ENCODE measurements at regions not wholly inside any gene's neighbourhood (a gene's known extent, or its start where the extent isn't known, plus 50 kb on each side); places are given as distances from the start of the nearest gene placed in this dataset.

- ATAC-seq (no peak), DNase-seq (ENCODE audit: low read depth, low spot score) (no peak)
- intact Hi-C loops (cut with micrococcal nuclease): no loop called here
- H3K9me2 ChIP-seq (ENCODE audit: insufficient read depth): no peaks in the 10 kb centered on the region
- no peak overlapping the region for H3K9ac ChIP-seq (ENCODE audit: low read length)
- no peaks in the 10 kb centered on the region for H3K4me1 ChIP-seq (ENCODE audit: control insufficient read depth in 1 of 2, insufficient read depth in 2 of 2, low read length in 2 of 2)
- no peak overlapping the region for H2AFZ ChIP-seq (ENCODE audit: low read depth, low read length, poor library complexity, severe bottlenecking)
- H3K4me3 ChIP-seq (replicated peaks in 1 of 2; ENCODE audit: low read depth in 1 of 2, low read length in 2 of 2): no peak overlapping the region
- BruUV-seq (replicated peaks): no TSS peak
- H3K4me2 ChIP-seq (ENCODE audit: low read length): no peak overlapping the region
- ChIA-PET POLR2A (no interaction called here), RAD21 (ENCODE audit: low non-redundant PET in 1 of 2, low total read pairs in 2 of 2, uncharacterized antibody in 2 of 2, unreplicated experiment in 2 of 2) (no interaction called here), CTCF (no interaction called here)
- H3K27me3 ChIP-seq (ENCODE audit: insufficient read depth, low read length): no peaks in the 10 kb centered on the region
- TF ChIP-seq CEBPB (IDR thresholded peaks at IDR 0.05; ENCODE audit: low read depth) (no peak), FOSL1 (IDR thresholded peaks at IDR 0.05; ENCODE audit: low read depth) (no peak), SIN3A (IDR thresholded peaks at IDR 0.05; ENCODE audit: low read depth) (no peak), ZBTB33 (IDR thresholded peaks at IDR 0.05; ENCODE audit: extremely low read depth, insufficient replicate concordance, low read length) (no peak), REST (IDR thresholded peaks at IDR 0.05; ENCODE audit: low read depth) (no peak), SRF (IDR thresholded peaks at IDR 0.05; ENCODE audit: low read depth) (no peak), ZFX (IDR thresholded peaks at IDR 0.05) (no peak), CTCF (IDR thresholded peaks at IDR 0.05 in 2 of 3, conservative IDR thresholded peaks at IDR 0.05 in 1 of 3; ENCODE audit: borderline replicate concordance in 1 of 3, insufficient read depth in 1 of 3, low read depth in 2 of 3, low read length in 2 of 3) (no peak), ELF1 (IDR thresholded peaks at IDR 0.05; ENCODE audit: borderline replicate concordance, low read depth) (no peak), RAD21 (IDR thresholded peaks at IDR 0.05; ENCODE audit: low read depth) (no peak), EZH2phosphoT487 (IDR thresholded peaks at IDR 0.05; ENCODE audit: borderline replicate concordance) (no peak), CBX3 (IDR thresholded peaks at IDR 0.05; ENCODE audit: low read depth) (no peak), MAX (IDR thresholded peaks at IDR 0.05) (no peak), JUND (IDR thresholded peaks at IDR 0.05) (no peak), POLR2A (IDR thresholded peaks at IDR 0.05; ENCODE audit: borderline replicate concordance, extremely low read depth, insufficient read depth, insufficient read length) (no peak), POLR2AphosphoS5 (IDR thresholded peaks at IDR 0.05; ENCODE audit: low read depth, low read length) (no peak), ZNF274 (IDR thresholded peaks at IDR 0.05; ENCODE audit: low read depth, low read length) (no peak), EGR1 (IDR thresholded peaks at IDR 0.05; ENCODE audit: low read depth) (no peak), EZH2 (IDR thresholded peaks at IDR 0.05) (no peak), TCF7L2 (IDR thresholded peaks at IDR 0.05; ENCODE audit: borderline replicate concordance, extremely low read depth, insufficient read depth, insufficient read length) (no peak)
- H3K9me3 ChIP-seq (ENCODE audit: control insufficient read depth in 1 of 2, insufficient read depth in 1 of 2, low read depth in 1 of 2, low read length in 2 of 2): no peaks in the 10 kb centered on the region
- H3K79me2 ChIP-seq (ENCODE audit: insufficient read depth, low read length): no peaks in the 10 kb centered on the region
- no peak overlapping the region for H3K27ac ChIP-seq (ENCODE audit: low read depth, low read length)
- no peaks in the 10 kb centered on the region for H4K20me1 ChIP-seq (ENCODE audit: insufficient read depth)
- H3K36me3 ChIP-seq (ENCODE audit: control insufficient read depth in 1 of 2, insufficient read depth in 2 of 2, low read length in 2 of 2): no peaks in the 10 kb centered on the region
These were observed 443.0 kb upstream of the MMADHC start for GRCh38 chr2:150030436-150031190.
